HG02610 (cell line): ENCODE measurements at regions not wholly inside any gene's neighbourhood (a gene's known extent, or its start where the extent isn't known, plus 50 kb on each side); places are given as distances from the start of the nearest gene placed in this dataset.
"Not testable (repeated sequence)": the region's sequence is repeated elsewhere in the genome, so short reads cannot be mapped to it uniquely, and the experiment has no call there.

Experiments used
- ATAC-seq: cut with Tn5 transposase; IDR thresholded peaks from one replicate; pipeline ENCODE4 v1.9.1; 2021; ENCODE audit warnings: mild to moderate bottlenecking, moderate library complexity; ENCODE audit not compliant: unreplicated experiment

DNA sequence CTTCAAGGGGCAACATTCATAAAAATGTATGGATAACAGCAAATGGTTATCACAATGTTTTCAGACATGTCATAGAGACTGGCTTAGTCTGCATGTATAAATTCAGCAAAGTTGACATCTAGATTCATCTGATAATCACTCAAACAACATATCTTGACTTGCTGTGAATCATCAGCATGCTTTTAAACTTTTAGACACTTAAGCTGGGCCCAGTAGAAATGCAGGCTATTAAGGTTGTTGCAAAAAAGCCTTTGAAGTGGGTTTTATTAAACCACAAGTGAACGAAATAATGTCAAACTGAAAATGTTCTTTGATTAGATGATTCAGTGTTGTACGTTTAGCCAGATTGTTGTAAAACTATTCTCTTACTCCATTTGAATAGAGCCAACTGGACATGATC, 759.6 kb downstream of the NXPH1 start:
- ATAC-seq = no peak

DNA sequence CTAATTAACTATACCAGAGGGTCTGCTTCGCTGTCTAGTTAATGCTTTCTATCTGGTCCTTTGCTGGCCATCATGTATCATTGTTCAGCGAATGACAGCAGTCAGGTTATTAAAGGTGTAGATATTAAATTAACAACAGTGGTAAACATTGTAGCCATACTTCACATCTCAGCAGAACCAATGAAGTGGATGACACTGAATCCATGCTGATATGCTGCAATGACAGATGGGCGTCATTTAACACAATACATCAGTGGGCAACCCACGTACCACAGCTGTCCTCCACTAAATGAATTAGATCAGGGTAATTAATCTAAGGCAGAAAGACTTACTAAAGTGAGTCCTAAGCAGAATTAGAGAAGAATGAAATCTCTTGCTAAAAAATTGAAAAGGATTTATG, 767.2 kb downstream of the NXPH1 start:
- no peak for ATAC-seq

DNA sequence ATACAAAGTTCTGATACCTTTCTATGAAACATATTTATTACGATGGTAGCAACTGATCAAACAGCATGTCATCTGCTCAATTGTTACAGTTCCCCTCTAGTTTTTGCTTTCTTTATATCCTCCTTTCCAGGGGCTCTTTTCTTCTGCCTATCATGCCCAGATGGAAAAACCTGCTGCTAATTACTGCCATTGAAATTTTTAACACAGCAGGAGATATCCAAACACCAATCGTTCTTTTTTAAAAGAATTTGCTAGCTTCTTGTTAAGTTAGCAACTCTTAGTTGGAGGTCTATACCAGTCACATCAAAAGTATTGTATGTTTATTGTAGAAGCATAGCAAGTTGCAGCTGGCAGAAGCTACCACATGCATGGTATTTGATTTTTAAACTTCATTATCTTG, 768.5 kb downstream of the NXPH1 start:
- no peak for ATAC-seq

DNA sequence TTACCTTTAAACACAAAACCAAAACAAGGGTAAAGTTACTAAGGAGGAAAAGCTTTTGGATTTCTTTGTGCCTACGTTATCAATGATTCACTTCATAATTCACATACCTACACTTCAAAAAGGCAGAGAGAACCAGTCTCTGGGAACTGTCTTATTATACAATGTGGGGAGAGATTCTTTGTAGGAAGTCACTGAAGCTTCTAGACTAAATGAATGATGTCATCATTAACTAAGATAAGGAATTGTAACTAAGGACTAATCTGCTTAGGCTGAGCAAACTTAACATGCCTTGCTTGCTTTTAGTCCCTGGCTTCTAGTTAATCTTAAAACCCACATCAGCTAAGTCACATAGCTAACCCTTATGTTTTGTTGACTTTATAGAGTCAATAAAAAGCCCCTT, 771.2 kb downstream of the NXPH1 start:
- no peak for ATAC-seq

DNA sequence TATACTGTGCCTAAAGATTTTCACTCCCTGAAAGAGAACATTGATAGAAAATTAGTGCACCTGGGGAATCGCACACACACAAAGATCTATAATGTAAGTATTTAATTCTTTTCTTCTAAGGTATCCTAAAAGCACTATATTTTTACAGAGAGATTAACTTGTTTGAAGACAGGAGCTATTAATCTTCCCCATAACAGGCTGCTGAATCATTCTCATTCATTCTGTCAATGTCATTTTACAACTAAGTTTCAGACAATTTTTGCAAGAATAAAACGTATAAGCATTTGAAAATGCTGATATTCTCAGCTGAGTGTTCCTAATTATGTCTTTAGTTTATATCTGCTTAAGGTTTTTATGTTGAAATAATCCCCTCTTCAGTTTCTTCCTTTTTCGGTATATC, 776.7 kb downstream of the NXPH1 start:
- no peak for ATAC-seq

DNA sequence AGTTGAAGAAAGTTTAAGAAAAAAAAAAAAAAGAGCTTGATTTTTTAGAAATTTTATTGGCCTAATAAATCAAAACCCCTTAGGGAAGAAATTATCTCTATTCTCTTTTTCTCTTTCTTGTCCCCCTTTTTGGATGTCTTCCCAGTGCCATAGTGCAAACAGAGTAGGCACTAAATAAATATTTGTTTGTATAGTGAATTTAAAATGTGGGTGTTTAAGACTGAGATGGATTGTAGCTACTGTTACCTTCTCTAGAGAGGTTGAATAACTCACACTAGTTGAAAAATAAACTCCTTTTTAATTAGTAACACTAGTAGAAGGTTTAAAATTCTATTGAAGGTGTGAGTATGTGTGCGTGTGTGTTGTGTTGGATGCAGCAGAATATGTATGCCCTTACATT, 783.8 kb downstream of the NXPH1 start:
- no peak for ATAC-seq

DNA sequence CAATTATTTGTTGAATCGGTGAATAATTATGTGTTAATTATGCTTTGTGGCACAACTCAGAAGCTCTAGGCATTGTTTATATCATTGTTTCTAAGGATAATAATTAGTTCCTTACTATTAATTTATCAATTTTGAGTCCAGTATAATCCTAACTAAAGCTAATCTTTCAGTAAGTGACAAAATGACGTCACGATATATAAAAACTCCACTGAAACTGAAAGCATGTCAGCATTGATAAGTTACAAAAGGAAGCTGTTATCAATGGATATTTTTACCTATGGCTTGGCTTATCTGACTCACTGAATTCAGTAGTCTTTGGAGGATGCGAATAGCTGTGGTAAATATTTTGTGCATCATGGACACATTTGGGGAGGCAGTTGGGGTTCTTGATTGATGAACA, 793.1 kb downstream of the NXPH1 start:
- no peak for ATAC-seq

DNA sequence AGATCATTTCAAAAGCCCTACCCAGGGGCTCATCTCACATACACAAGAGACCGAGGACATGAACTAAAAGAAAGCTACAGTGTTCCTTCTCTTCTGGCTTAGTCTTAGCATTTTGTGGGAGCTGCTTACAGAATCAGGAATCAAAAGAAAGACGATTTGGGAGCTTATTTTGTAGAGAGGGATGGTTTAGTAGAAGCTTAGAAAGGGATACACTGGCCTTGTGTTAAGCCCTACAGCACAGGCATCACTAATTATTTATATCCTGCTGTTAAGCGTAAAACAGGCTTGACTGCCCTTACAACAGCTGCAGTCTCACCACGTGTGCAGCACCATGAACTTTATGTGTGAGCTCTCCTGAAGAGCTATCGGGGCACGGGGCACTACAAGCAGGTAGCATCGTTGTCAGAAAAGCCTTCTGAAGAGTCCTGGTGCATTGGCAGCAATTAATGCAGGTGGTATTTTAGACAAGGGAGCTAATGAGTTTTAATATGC, 798.3 kb downstream of the NXPH1 start:
- ATAC-seq = no peak

DNA sequence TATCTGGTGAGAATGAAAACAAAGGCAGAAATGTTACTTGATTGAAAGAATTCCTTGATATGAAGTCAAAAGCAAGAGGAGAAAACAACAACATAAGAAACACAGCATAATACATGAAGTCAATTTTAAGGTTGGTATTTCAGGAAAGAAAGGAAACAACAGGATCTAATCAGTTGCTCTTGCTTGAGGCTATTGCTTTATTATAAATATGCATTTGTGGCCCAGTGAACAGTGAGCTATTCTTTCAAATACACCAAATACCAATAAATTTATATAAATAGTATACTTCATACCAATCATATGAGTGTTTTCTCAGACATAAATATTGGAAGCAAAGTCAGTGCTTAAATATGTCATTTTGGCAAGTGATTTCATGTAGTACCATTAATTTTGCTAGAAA, 806.6 kb downstream of the NXPH1 start:
- no peak for ATAC-seq

DNA sequence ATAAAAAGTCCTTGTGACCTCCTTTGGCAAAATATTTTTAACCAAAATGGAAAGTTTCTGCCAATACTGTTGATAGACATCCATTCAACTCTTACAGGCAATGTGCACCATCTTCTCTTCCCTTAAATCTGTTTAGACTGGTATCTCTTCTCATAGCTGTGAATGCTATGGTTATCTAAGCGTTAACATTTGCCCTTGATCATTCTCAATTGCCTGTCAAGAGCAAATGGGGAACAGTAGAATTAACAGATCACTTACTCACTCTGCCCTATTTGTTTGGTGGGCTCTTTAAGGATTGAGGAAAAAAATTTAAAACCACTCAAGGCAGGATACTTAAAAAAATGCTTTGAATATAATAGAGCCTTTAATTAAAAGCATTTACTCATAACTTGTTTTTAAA, 808.4 kb downstream of the NXPH1 start:
- no peak for ATAC-seq

DNA sequence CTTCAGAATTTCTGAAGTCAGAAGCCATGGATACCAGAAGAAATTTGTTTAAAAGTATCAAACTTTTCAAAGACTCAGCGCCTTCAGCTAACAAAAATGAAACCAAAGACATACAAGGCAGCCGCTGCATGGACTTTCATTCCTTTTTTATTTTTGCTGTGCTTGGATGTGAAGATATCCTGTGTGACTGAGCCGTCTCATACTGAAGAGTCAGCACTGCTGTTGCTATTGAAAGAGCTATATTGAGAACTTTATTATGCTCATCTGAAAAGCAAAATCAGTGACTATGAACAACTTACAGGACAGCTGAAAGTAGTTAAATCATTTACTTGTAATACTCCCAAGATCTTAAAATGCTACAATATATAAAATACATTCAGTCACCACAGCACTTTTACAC, 809.2 kb downstream of the NXPH1 start:
- no peak for ATAC-seq

DNA sequence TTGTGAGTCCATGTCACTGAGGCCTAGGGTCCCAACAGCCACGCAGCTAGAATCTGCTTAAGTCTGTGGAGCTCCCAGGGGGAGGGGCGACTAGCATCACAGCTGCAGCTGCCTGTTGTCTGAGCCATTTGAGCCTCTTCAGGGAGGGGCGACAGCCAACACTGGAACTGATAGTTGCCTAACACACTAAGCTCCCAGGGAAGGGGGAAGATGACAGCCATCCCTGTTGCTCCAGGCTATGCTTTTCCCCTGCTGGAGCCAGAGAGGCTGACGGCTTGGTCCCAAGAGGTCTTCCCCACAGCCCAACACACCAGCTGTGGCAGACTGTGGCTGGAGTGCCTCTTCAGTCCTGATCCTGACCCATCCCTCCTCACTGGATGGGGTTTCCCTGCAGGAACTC, 817.5 kb downstream of the NXPH1 start:
- ATAC-seq = no peak

DNA sequence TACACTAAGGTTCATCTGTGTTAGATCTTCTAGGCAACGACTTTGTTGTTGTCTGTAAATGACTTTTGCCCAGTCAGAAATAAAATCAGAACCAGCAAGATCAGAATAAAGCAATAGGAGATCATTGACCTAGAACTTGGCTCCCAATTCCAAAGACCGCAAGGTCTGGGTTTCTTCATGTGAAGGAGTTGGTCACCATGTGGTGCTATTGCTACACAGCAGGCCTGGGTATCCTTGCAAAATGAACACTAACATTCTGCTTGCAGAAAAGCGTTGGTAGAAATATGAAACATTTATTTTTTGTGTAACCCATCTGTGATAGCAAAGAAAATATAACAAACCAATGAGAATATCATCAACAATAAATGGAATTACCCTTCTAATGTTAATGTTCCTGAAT, 831.0 kb downstream of the NXPH1 start:
- ATAC-seq = no peak

DNA sequence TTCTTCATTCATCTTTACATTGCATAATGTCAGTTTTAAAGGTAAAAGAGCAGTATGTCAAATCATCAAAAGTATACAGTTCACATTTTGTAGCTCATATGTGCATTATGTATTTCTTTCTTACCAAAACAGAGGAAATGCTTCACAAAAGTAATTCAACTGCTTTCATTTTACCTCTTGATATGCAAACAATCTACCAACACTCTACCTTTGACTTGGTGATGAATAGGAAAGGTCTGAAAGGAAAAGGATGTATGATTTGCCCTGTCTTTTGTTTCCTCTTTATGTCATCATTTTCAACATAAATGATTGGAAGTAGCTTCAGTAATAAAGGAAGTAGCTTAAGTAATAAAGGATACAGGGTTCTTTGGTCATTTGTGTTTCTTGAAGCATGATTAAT, 846.7 kb downstream of the NXPH1 start:
- ATAC-seq = no peak

DNA sequence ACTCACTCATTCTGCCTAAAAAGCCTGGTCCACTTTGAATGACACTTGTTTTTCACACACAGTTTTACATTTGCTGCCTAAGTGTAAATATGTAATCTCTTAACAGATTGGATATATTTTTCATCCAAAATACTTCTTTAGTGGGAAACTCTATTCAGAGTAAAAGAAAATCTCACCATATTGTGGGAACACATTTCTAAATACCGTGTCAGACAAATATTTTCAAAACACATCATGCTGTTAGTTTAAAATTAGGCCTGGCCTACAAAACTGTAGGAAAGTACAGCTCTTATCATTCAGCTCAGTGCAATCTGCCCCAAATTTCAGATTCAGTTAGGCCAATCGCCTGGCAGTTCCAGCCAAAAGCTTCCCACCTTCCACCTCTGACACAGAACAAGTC, 849.8 kb downstream of the NXPH1 start:
- no peak for ATAC-seq

DNA sequence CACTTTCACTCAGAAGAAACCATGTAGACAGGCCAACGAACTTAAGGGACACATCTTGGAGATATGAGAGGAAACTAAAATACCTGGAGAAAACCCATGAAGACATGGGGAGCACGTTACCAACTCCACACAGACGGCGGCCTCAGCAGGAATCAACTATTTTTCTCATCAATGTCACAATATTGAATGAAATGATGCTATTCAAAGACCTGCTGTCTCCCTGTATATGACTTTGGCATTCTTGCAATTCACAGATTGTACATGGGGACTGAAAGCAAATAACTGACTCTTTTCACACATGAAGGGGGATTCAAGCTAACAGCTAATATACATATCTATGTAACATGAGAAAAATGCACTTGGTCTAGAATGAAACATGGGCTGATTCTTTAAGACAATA, 869.0 kb downstream of the NXPH1 start:
- ATAC-seq = no peak

DNA sequence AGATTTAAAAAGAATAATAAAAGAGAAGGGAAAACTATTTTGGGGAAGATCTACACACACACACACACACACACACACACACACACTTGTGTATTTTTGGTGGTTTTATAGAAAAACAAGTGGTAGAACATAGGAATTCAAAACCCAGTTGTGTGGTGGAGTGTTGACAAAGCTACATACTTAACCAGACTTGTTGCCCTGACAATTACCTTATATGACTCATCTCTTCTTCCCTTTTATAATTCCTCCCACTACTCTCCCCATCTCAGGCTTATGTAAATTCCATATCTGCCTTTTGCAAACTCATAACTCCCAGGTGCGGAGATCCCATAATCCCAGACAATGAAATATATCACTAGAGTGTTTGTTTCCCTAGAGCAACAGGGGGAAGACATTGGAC, 873.7 kb downstream of the NXPH1 start:
- no peak for ATAC-seq

DNA sequence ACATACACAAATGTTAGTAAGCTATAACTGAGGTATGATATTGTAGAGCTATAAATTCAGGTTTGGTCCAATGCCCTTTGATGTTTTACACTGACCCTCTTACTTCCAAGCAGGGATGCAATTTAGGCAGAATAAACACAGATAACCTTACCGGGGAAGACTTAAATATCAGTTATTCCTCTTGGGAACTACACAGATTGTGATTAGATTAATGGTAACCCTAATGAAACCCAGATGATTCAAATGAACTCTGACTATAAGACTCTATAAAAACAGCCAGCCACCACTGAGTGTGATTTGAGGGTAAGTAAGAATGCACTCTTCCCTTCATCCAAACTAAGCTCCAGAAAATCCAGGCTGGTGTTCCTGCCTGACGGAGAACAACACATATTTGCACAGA, 891.1 kb downstream of the NXPH1 start:
- no peak for ATAC-seq

DNA sequence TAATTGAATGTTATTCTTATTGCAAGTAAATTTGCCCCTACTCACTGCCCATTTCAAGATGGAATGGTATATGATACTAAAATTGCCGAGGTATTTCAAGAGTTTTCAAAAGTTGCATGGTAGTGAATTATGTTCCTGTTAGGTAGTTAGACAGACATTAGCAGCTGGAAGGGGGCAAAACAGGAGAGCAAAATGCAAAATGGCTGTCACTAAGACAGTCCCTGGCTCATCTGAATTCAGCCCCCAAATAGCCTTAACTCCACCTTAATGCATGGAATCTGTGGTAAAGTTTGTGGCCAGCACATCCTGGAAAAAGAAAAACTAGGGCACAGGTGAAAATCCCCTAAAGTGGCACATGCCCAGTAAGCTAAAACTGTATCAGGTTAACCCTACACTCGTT, 894.9 kb downstream of the NXPH1 start:
- no peak for ATAC-seq

DNA sequence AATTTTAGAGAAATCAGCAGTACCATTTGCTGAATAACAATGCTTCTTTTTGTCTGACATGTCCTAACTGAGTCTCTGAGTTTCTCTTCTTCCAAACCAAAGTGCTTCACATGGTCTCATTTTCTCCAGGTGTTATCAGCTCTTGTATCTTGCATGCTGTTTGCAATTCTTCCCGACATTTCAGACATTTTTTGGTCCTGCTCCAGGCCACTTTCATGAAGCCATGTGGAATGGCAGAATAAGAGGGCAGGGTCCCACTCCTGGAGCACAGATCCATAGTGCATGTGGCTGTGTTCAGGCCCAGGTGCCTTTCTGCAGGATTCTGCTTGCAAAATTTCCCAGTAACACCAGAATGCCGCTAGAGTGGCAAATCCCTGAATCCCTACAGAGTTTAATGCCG, 916.2 kb downstream of the NXPH1 start:
- ATAC-seq = no peak

DNA sequence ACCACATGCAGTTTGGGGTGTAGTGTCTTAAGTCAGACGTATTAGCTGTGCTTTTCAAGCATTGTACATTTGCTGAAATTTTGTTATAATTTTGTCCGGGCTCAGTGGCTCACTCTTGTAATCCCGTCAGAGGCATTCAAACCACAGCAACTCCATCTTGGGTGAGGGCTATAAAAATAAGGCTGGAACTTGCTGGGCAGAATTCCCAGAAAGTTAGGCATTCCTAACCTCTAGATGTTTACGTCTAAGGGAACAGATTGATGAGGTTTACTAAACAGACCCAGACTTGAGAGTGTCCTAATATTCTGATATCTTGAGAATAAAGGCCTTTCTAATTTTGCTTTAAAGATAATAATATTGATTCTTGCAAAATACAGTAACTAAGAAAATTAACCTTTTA, 957.8 kb downstream of the NXPH1 start:
- ATAC-seq = no peak

DNA sequence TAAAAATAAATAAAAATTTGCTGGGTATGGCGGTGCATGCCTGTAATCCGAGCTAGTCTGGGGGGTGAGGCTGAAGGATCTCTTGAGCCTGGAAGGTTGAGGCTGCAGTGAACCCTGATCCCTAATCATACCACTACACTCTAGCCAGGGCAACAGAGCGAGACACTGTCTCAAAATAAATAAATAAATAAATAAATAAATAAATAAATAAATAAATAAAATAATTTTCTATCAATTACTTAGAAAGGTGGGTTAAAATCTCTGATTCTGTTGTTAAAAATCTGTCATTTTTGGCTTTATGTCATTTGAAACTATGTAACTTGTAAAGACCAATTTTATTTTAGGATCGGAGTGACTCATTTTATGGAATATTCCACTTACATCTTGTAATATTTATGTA, 958.6 kb downstream of the NXPH1 start:
- ATAC-seq = no peak

DNA sequence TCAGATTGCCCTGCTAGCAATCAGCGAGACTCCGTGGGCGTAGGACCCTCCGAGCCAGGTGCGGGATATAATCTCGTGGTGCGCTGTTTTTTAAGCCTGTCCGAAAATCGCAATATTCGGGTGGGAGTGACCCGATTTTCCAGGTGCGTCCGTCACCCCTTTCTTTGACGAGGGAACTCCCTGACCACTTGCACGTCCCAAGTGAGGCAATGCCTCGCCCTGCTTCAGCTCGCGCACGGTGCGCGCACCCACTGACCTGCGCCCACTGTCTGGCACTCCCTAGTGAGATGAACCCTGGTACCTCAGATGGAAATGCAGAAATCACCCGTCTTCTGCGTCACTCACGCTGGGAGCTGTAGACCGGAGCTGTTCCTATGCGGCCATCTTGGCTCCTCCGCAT, 971.0 kb downstream of the NXPH1 start:
- not testable (repeated sequence) for ATAC-seq

DNA sequence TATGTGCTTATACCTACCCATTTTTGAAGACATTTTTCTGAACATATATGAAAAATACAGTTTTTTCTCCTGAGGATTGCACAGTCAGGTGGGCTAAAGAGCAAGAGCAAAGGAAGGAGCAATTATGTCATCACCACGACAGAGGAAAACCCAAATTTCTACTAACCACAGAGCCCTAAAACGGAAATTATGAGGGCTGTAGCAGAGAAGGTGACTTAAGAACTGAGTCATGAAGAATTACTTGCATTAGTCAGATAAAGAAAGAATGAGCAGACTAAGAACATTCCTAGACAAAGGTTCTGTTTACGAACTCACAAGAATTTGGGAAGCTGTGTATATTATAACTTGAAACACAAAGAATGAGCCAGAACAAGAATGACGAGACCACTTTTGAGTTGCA, 974.4 kb downstream of the NXPH1 start:
- ATAC-seq = no peak
